ENCODE measurements at regions not wholly inside any gene's neighbourhood (a gene's known extent, or its start where the extent isn't known, plus 50 kb on each side); places are given as distances from the start of the nearest gene placed in this dataset.

GRCh38 chr6:149149653-149150052 lies 167.9 kb upstream of the TAB2 start:
- peak overlapping the region; percentile 20 for H3K27ac Mint-ChIP-seq
- ATAC-seq (no peak), DNase-seq (no peak)
- peaks cover 73% of the 10 kb centered on the region for H3K4me1 Mint-ChIP-seq
- POLR2A ChIA-PET, result no interaction called here
- CTCF ChIA-PET, result interaction anchor here (0.8 to 1.4 kb wide), 3 partner anchors 9 to 152 kb away, joined by 3 to 4 read pairs (median 3); no protein-coding TSS in a partner anchor
- H3K27me3 Mint-ChIP-seq, result no peaks in the 10 kb centered on the region
- H3K9me3 Mint-ChIP-seq (ENCODE audit: low read depth), result peaks cover 13% of the 10 kb centered on the region
- peaks cover 20% of the 10 kb centered on the region for H3K36me3 Mint-ChIP-seq (ENCODE audit: low read depth)
- no peak overlapping the region for H3K4me3 Mint-ChIP-seq
- intact Hi-C loops (cut with DNase I, micrococcal nuclease), result loop anchor here (2.0 to 10.0 kb wide), 6 partner anchors 83 to 345 kb away; partner anchors contain the start of gene TAB2 (in 1 of the 2)

DNA sequence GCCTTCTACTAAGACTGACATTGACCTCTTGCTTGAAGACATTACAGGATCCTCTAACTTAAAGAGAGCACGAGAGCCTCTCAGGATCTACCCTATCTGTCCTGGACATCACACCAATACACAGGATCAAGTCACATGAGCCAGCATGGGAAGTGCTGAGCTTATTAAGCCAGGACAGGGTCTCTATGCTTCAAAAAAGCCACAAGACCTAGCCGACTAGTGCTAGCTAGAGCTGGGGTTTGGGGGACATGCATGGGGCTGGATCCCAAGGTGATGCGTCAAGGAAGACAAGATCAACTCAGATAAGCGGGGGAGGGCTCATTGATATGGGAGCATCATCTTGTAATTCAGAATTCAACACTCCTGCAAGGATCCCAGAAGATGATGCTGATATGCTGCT lies 167.2 kb upstream of the TAB2 start:
- Mint-ChIP-seq H3K36me3 (ENCODE audit: low read depth) (peaks cover 20% of the 10 kb centered on the region), H3K27ac (peak overlapping the region; percentile 27)

DNA sequence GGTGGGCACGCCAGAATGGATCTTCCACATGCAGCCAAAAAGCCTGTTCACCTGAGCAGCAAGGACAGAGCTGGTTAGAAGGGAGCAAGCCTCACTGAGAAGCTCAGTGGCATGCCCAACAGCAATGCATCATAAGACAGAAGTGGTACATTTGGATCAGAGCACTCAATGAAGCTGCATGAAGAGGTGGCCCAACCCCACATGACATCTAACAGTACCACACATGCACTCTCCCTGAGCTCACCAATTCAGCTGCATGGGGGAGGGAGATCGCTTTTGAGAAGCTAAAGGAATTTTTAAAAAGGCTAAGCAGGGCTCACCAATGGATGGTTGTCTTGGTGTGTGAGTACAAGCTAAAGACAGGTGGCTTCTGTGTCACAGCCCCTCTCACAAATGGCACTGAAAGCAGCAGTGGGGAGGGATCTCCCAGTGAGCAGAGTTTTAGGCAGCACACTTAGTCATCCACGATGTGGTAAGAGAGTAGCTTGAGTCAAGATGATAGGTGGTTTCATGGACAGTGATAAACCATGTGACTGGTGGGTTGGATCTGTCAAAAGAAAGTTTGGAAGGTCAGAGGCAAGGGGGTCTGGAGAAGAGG lies 166.6 kb upstream of the TAB2 start:
- Mint-ChIP-seq H3K4me1 (peaks cover 78% of the 10 kb centered on the region), H3K4me3 (no peak overlapping the region), H3K27me3 (no peaks in the 10 kb centered on the region), H3K27ac (peak overlapping the region; percentile 55), H3K36me3 (ENCODE audit: low read depth) (peaks cover 16% of the 10 kb centered on the region), H3K9me3 (ENCODE audit: low read depth) (peaks cover 10% of the 10 kb centered on the region)
- CTCF ChIA-PET, result interaction anchor here (0.7 to 1.4 kb wide), 4 partner anchors 11 to 256 kb away, joined by 3 to 5 read pairs (median 4); no protein-coding TSS in a partner anchor
- DNase-seq (peak; percentile 71), ATAC-seq (peak; percentile 83)
- intact Hi-C loops (cut with DNase I, micrococcal nuclease), result no loop called here
- POLR2A ChIA-PET, result interaction anchor here (0.5 to 1.2 kb wide), 4 partner anchors 11 to 167 kb away, joined by 3 to 4 read pairs (median 4); no protein-coding TSS in a partner anchor

More for the DNA sequence above, 167.2 kb upstream of the TAB2 start:
- Mint-ChIP-seq H3K9me3 (ENCODE audit: low read depth) (peaks cover 13% of the 10 kb centered on the region), H3K4me1 (peaks cover 75% of the 10 kb centered on the region), H3K27me3 (no peaks in the 10 kb centered on the region), H3K4me3 (no peak overlapping the region)
- no peak for DNase-seq
- intact Hi-C loops (cut with DNase I, micrococcal nuclease), result no loop called here
- POLR2A ChIA-PET, result interaction anchor here (1.2 kb wide), 2 partner anchors 10 to 56 kb away, joined by 4 read pairs; no protein-coding TSS in a partner anchor
- ATAC-seq, result no peak
- CTCF ChIA-PET, result interaction anchor here (0.7 to 1.4 kb wide), 4 partner anchors 10 to 257 kb away, joined by 3 to 5 read pairs (median 4); no protein-coding TSS in a partner anchor

GRCh38 chr6:149152521-149152920 lies 165.0 kb upstream of the TAB2 start:
- H3K36me3 Mint-ChIP-seq (ENCODE audit: low read depth), result peaks cover 9% of the 10 kb centered on the region
- ChIA-PET POLR2A (interaction anchor here (0.5 kb wide), 1 partner anchor 342 kb away, joined by 3 read pairs; no protein-coding TSS in a partner anchor), CTCF (interaction anchor here (0.7 to 1.8 kb wide), 4 partner anchors 11 to 280 kb away, joined by 3 to 8 read pairs (median 4); no protein-coding TSS in a partner anchor)
- ATAC-seq (no peak), DNase-seq (no peak)
- H3K27me3 Mint-ChIP-seq, result no peaks in the 10 kb centered on the region
- no peak overlapping the region for H3K4me3 Mint-ChIP-seq
- H3K9me3 Mint-ChIP-seq (ENCODE audit: low read depth), result peaks cover 7% of the 10 kb centered on the region
- no peak overlapping the region for H3K27ac Mint-ChIP-seq
- intact Hi-C loops (cut with DNase I, micrococcal nuclease), result no loop called here
- H3K4me1 Mint-ChIP-seq, result peaks cover 64% of the 10 kb centered on the region

- H3K36me3 Mint-ChIP-seq (ENCODE audit: low read depth), result peaks cover 9% of the 10 kb centered on the region
- H3K27ac Mint-ChIP-seq, result peak overlapping the region; percentile 6
- H3K4me3 Mint-ChIP-seq, result no peak overlapping the region
- peaks cover 7% of the 10 kb centered on the region for H3K9me3 Mint-ChIP-seq (ENCODE audit: low read depth)
- peaks cover 59% of the 10 kb centered on the region for H3K4me1 Mint-ChIP-seq
- no peaks in the 10 kb centered on the region for H3K27me3 Mint-ChIP-seq
- POLR2A ChIA-PET, result interaction anchor here (0.5 kb wide), 1 partner anchor 341 kb away, joined by 3 read pairs; no protein-coding TSS in a partner anchor
- CTCF ChIA-PET, result interaction anchor here (0.7 to 1.8 kb wide), 5 partner anchors 8 to 279 kb away, joined by 3 to 8 read pairs (median 4); no protein-coding TSS in a partner anchor
- DNase-seq, result no peak
- intact Hi-C loops (cut with DNase I, micrococcal nuclease), result no loop called here
- no peak for ATAC-seq
Observed at GRCh38 chr6:149153100-149153499, 164.4 kb upstream of the TAB2 start.

- Mint-ChIP-seq H3K9me3 (ENCODE audit: low read depth) (peaks cover 4% of the 10 kb centered on the region), H3K27me3 (no peaks in the 10 kb centered on the region), H3K27ac (peak overlapping the region; percentile 55), H3K36me3 (ENCODE audit: low read depth) (peaks cover 5% of the 10 kb centered on the region), H3K4me1 (peaks cover 53% of the 10 kb centered on the region), H3K4me3 (no peak overlapping the region)
- intact Hi-C loops (cut with DNase I, micrococcal nuclease), result no loop called here
- DNase-seq (no peak), ATAC-seq (no peak)
- POLR2A ChIA-PET, result no interaction called here
- CTCF ChIA-PET, result interaction anchor here (0.6 to 1.8 kb wide), 6 partner anchors 8 to 279 kb away, joined by 3 to 8 read pairs (median 4); no protein-coding TSS in a partner anchor
Observed at GRCh38 chr6:149153693-149154092, 163.8 kb upstream of the TAB2 start.

DNA sequence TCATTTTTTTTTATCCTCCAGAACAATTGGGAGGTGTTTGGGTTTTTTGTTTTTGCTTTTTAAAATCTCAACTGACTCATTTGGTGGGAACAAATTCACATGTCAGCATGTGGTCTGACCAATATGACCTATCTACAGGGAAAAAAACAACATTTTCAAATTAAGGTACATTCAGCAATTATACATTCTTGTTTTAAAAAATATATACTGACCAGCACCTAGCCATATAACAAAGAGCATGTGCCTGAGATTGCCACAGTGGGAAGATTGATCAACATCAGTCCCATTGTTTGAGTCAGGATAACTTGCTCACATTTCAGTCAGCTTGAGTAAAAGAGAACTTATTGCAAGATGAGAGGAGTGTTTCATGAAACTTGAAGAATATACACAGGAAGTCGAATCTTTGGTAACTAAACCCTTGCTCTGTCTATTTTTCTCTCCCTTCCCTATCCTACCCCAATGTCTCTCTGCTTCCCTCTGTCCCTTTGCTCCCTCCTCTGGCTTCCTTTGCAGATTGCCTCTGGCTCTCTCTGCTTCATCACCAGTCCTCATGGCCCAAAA lies 163.2 kb upstream of the TAB2 start:
- Mint-ChIP-seq H3K27me3 (no peaks in the 10 kb centered on the region), H3K4me1 (peaks cover 47% of the 10 kb centered on the region), H3K4me3 (no peak overlapping the region), H3K27ac (peak overlapping the region; percentile 82), H3K36me3 (ENCODE audit: low read depth) (no peaks in the 10 kb centered on the region), H3K9me3 (ENCODE audit: low read depth) (peaks cover 2% of the 10 kb centered on the region)
- POLR2A ChIA-PET, result no interaction called here
- intact Hi-C loops (cut with DNase I, micrococcal nuclease), result no loop called here
- peak; percentile 39 for ATAC-seq
- CTCF ChIA-PET, result interaction anchor here (0.5 to 1.8 kb wide), 7 partner anchors 9 to 278 kb away, joined by 3 to 5 read pairs (median 4); no protein-coding TSS in a partner anchor
- DNase-seq, result no peak

DNA sequence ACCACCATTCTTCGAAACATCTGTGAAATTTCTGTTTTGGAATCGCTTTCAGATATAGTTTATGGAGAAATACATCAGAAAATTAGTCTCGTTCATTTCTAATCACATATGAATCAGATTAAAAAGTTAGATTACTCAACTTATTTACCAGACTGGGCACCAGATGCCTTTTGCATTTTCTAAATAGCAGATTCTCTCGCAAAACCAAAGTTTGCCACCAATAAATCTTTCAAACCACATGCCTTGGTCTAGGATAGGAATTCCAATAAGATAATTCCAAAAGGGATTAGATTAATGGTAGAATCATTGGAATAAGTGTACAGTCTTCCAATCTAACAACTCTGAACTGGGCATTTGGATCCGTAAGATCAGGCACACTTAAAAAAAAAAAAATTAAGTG lies 160.4 kb upstream of the TAB2 start:
- Mint-ChIP-seq H3K4me3 (no peak overlapping the region), H3K36me3 (ENCODE audit: low read depth) (no peaks in the 10 kb centered on the region), H3K27me3 (no peaks in the 10 kb centered on the region), H3K4me1 (peaks cover 26% of the 10 kb centered on the region), H3K9me3 (ENCODE audit: low read depth) (no peaks in the 10 kb centered on the region), H3K27ac (no peak overlapping the region)
- ATAC-seq (no peak), DNase-seq (no peak)
- intact Hi-C loops (cut with DNase I, micrococcal nuclease), result no loop called here
- POLR2A ChIA-PET, result no interaction called here
- CTCF ChIA-PET, result interaction anchor here (0.8 to 1.2 kb wide), 2 partner anchors 75 to 105 kb away, joined by 3 to 4 read pairs; no protein-coding TSS in a partner anchor

- Mint-ChIP-seq H3K4me1 (peaks cover 21% of the 10 kb centered on the region), H3K4me3 (no peak overlapping the region), H3K9me3 (ENCODE audit: low read depth) (no peaks in the 10 kb centered on the region), H3K27me3 (no peaks in the 10 kb centered on the region), H3K36me3 (ENCODE audit: low read depth) (no peaks in the 10 kb centered on the region), H3K27ac (no peak overlapping the region)
- intact Hi-C loops (cut with DNase I, micrococcal nuclease), result no loop called here
- ATAC-seq, result no peak
- ChIA-PET CTCF (interaction anchor here (0.6 kb wide), 1 partner anchor 965 kb away, joined by 3 read pairs; no protein-coding TSS in a partner anchor), POLR2A (no interaction called here)
- DNase-seq, result no peak
Observed at GRCh38 chr6:149158076-149158475, 159.4 kb upstream of the TAB2 start.

DNA sequence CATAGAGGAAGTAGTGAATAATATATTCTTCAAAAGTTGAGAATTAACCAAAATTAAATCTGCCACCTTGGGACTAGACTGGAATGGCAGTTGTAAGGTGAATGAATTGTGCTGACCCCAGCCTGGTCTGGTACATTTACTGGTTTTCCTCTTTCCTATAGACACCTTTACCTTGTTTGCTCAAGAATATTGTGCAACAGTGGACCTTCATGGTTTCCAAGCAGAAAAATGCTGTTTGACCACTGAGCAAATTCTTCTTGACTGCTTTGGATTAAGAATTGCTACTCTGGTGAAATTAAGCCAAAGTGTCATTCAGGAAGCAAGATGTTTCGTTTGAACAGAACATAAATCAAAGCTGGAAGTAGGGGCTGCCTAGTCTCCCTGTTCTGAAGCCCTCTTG lies 156.6 kb upstream of the TAB2 start:
- POLR2A ChIA-PET, result no interaction called here
- DNase-seq, result no peak

DNA sequence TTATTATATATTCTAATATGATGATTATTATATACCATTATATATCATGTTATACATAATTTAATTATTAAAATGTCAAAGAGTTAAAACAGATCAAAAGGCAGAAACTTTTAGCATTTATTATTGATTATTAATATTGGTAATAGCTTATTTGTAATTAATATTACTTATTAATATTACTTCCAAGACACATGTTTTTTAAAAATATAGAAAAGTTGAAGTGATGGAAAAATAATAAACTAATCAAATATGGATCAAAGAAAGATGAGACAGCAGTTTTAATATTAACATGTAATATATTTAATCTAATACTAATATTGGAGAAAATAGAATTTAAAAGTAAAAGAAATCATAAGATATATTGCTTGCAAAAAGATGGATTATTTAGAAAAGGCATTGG lies 154.6 kb upstream of the TAB2 start:
- Mint-ChIP-seq H3K9me3 (ENCODE audit: low read depth) (no peaks in the 10 kb centered on the region), H3K36me3 (ENCODE audit: low read depth) (no peaks in the 10 kb centered on the region), H3K4me3 (no peak overlapping the region), H3K27me3 (no peaks in the 10 kb centered on the region), H3K27ac (no peak overlapping the region), H3K4me1 (peaks cover 9% of the 10 kb centered on the region)
- ChIA-PET POLR2A (no interaction called here), CTCF (interaction anchor here (1.5 kb wide), 1 partner anchor 134 kb away, joined by 3 read pairs; no protein-coding TSS in a partner anchor)
- no peak for DNase-seq
- intact Hi-C loops (cut with DNase I, micrococcal nuclease), result loop anchor here in 1 of 2 experiments (10.0 kb wide), 1 partner anchor 362 kb away; no protein-coding TSS in a partner anchor
- no peak for ATAC-seq

More for the DNA sequence above, 156.6 kb upstream of the TAB2 start:
- Mint-ChIP-seq H3K27ac (no peak overlapping the region), H3K4me3 (no peak overlapping the region), H3K27me3 (no peaks in the 10 kb centered on the region), H3K4me1 (no peaks in the 10 kb centered on the region), H3K36me3 (ENCODE audit: low read depth) (no peaks in the 10 kb centered on the region), H3K9me3 (ENCODE audit: low read depth) (no peaks in the 10 kb centered on the region)
- intact Hi-C loops (cut with DNase I, micrococcal nuclease), result loop anchor here in 1 of 2 experiments (10.0 kb wide), 1 partner anchor 364 kb away; no protein-coding TSS in a partner anchor
- no peak for ATAC-seq
- CTCF ChIA-PET, result interaction anchor here (1.0 kb wide), 1 partner anchor 23 kb away, joined by 3 read pairs; no protein-coding TSS in a partner anchor

Data from activated CD4-positive, alpha-beta T cell treated with anti-CD3 and anti-CD28 coated beads for 36 hours (primary cell).